ENCODE measurements at regions not wholly inside any gene's neighbourhood (a gene's known extent, or its start where the extent isn't known, plus 50 kb on each side); places are given as distances from the start of the nearest gene placed in this dataset.

- DNase-seq (ENCODE audit: low spot score): no peak
Measured at GRCh38 chr13:104314321-104314720, 1248.1 kb upstream of the SLC10A2 start.

- DNase-seq (ENCODE audit: low spot score): no peak
Measured at GRCh38 chr13:104310861-104311260, 1244.6 kb upstream of the SLC10A2 start.

DNA sequence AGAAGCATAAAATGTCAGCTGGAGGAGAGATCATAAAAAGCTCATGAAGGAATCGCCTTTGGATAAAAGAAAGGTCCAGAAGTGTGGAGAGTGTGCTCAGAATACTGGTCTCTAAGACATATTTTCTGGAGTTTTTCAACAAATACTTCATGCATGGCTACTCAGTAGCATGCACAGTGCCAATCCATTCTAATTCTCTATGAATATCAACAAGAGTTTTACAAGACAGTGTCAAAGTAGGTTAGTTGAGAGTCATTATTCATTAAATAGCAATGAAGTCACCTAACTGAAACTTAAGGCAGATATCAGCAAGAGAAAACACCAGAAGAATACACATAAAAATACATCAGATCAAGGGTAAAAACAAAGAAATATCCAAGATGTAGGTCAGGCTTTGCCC, 1243.2 kb upstream of the SLC10A2 start:
- DNase-seq (ENCODE audit: low spot score): no peak

DNA sequence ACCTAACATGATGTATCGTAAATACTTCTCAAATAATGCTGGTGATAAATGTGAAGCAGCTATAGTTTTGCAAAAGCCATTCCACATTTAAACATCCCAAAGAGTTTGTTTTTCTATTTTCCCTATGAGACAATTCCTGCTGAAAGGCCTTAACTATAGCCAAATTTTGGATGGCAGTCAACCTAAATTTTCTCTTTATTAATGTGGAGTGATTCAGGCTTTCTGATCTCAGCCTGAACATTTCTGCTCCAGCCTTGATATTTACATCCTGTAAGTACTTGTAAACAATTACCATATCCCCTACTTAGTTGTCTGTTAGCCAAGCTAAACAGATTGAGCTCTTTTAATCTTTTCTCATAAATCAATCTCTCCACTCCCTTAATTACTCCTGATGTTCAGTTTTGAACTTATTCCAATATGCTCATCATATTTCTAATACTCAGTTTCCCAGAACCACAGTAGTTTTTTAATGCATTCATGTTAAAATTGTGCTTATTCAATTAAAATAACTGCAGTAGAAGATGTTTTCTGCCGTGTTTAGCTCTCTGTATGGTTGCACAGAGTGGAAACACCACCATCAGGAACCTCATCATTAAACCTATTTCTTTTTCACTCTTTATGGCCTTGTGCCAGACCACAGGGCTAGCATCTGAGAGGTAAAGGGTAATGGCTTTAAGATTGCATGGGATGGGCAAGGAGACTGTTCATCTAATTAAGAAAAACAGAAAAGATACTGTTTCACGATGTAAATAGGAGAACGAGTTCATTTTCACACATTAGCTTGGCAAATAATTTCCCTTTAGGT, 1235.2 kb upstream of the SLC10A2 start:
- no peak for DNase-seq (ENCODE audit: low spot score)

- no peak for DNase-seq (ENCODE audit: low spot score)
Measured at GRCh38 chr13:104297075-104297474, 1230.9 kb upstream of the SLC10A2 start.

- DNase-seq (ENCODE audit: low spot score): no peak
Measured at GRCh38 chr13:104296286-104296685, 1230.1 kb upstream of the SLC10A2 start.

GRCh38 chr13:104295537-104295936, 1229.3 kb upstream of the SLC10A2 start:
- no peak for DNase-seq (ENCODE audit: low spot score)

DNA sequence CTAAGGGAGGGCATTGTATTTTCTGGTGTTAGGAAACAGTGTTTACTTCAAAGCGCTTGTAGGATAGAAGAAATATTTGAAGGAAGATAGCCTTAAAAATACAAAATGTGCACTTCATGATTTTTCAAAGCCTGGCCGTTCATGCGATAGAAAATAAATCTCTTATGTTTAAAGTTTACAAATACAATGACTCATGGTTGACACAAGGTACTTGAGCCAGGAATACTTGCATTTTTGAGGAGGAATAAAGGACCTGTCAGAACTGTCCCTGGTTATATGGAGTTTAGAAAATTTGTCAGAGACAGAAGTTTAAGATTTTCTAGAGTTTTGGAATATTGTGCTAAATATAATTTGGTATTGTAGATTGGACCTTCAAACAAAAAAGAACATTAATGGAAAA, 1223.2 kb upstream of the SLC10A2 start:
- no peak for DNase-seq (ENCODE audit: low spot score)

DNA sequence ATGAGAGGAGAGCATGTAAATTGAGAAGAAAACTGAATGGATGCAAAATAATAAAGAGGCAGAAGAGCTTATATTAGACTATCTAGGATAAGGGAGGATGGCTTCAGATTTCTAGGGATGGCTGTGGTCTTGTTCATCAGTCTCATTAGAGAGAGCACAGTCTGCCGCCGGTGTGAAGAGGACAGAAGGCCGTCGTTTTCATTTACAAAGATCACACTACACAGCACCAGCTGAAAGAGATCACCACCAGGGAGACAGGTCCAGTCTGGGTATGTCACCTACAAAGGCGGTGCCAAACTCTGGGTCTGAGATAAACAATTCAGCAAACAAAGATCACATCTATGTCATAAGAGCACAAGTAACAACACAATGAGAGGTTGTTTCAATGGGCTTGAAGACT, 1222.3 kb upstream of the SLC10A2 start:
- DNase-seq (ENCODE audit: low spot score): no peak

- no peak for DNase-seq (ENCODE audit: low spot score)
Measured at GRCh38 chr13:104286566-104287290, 1220.5 kb upstream of the SLC10A2 start.

DNA sequence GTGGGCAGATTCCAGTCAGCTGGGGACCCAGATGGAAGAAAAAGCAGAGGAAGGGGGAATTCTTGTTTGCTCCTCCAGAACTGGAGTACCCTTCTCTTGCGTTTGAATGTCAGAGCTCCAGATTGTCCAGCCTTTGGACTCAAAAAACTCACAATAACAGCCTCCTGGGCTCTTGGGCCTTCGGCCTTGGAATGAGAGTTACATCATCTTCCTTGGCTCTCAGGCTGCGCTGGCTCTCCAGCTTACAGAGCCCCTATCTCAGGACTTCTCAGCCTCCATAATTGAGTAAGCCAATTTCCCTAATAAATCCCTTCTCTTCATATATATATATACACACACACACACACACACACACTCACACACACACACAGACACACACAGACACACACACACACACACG, 1215.7 kb upstream of the SLC10A2 start:
- no peak for DNase-seq (ENCODE audit: low spot score)

- no peak for DNase-seq (ENCODE audit: low spot score)
Measured at GRCh38 chr13:104270731-104271130, 1204.5 kb upstream of the SLC10A2 start.

DNA sequence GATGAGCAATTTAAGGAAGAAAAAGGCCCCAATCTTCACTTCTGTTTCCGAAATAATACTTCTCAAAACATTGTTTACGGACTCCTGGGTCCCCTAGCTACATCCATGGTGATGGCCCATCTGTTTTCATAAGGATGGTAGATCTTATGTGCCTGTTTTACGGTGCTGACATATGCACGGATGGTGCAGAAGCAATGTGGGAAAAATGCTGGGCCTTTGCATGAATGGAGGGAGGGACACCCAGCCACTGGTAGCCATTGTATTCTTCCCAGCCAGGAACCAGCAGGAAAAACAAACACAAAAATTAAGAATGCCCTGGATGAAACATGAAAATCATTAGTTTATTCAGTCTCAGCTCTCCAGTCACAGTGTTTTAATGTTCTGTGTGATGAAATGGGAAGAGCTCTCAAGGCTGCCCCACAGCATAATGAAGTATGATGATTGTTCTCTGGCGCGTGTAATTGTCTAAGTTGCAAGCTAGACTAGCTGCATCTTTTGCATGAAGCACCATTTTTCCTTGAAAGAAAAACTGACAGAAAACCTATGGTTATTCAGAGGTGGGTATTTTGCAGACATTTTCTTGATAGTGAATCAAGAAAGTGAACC, 1201.1 kb upstream of the SLC10A2 start:
- no peak for DNase-seq (ENCODE audit: low spot score)

- DNase-seq (ENCODE audit: low spot score): no peak
Measured at GRCh38 chr13:104256701-104257100, 1190.5 kb upstream of the SLC10A2 start.

GRCh38 chr13:104253063-104253680, 1187.0 kb upstream of the SLC10A2 start:
- no peak for DNase-seq (ENCODE audit: low spot score)

GRCh38 chr13:104251931-104252330, 1185.7 kb upstream of the SLC10A2 start:
- DNase-seq (ENCODE audit: low spot score): no peak

DNA sequence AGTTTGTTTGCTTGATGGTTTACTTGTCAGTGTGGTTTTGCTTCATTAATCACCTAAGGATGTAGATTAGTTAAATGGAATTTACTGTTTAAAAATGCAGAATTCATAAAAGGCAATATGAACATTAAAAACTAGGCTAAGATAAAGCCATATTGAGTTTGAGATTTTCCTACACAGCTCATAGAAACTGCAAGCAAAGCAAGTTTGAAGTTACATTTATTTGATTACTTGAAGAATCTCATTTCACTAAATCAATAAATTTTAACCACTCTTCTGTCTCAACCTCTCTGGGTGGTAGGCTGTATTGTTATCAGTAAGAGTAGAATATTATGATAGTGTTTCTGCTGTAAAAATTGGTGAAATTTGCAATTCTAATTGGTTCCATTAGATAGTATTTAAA, 1180.7 kb upstream of the SLC10A2 start:
- no peak for DNase-seq (ENCODE audit: low spot score)

GRCh38 chr13:104206450-104207044, 1140.3 kb upstream of the SLC10A2 start:
- DNase-seq (ENCODE audit: low spot score): no peak

GRCh38 chr13:104204177-104204576, 1138.0 kb upstream of the SLC10A2 start:
- no peak for DNase-seq (ENCODE audit: low spot score)

- no peak for DNase-seq (ENCODE audit: low spot score)
Measured at GRCh38 chr13:104198801-104199200, 1132.6 kb upstream of the SLC10A2 start.

DNA sequence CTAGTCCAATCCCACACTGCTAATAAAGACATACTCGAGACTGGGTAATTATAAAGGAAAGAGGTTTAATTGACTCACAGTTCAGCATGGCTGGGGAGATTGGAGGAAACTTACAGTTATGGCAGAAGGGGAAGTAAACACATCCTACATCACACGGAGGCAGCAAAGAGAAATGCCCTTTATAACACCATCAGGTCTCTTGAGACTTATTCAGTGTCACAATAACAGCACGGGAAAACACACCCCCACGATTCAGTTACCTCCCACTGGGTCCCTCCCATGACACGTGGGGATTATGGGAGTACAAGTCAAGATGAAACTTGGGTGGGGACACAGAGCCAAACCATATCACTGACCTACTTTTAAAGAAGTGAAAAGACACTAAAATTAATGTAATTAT, 1130.4 kb upstream of the SLC10A2 start:
- DNase-seq (ENCODE audit: low spot score): no peak

- no peak for DNase-seq (ENCODE audit: low spot score)
Measured at GRCh38 chr13:104181526-104182231, 1115.5 kb upstream of the SLC10A2 start.

All from hematopoietic multipotent progenitor cell treated with erythropoietin and hydrocortisone succinate and interleukin-3 and kit ligand, for 17 days (in vitro differentiated cells).